HL-60 (cell line): ENCODE measurements at regions not wholly inside any gene's neighbourhood (a gene's known extent, or its start where the extent isn't known, plus 50 kb on each side); places are given as distances from the start of the nearest gene placed in this dataset.

Source experiments
- DNase-seq, 2 experiments: peaks; one replicate each; pipeline ENCODE4 v3.0.0-alpha.2; 2010 to 2020; ENCODE audit warnings: low read depth in 1 of 2, low spot score in 1 of 2
- H3K27ac ChIP-seq: fragments of 250-450 bp; sonication (Bioruptor Pico); replicated peaks from 2 replicates; pipeline ENCODE4 v1.5.1; 2020; ENCODE audit warnings: mild to moderate bottlenecking, moderate library complexity
- H3K27me3 ChIP-seq: fragments of 250-450 bp; sonication (Bioruptor Pico); 2 replicates; pipeline ENCODE4 v1.5.1; 2021; ENCODE audit warnings: mild to moderate bottlenecking, moderate library complexity; ENCODE audit not compliant: insufficient read depth, poor library complexity, severe bottlenecking
- H3K4me3 ChIP-seq: replicated peaks from 2 replicates; pipeline ENCODE4 v1.5.1; 2011; ENCODE audit warnings: mild to moderate bottlenecking, control low read depth, low read length; ENCODE audit not compliant: insufficient read depth
- GABPA ChIP-seq: IDR thresholded peaks from 2 replicates; pipeline ENCODE4 v1.6.1; 2012; ENCODE audit warnings: low read depth
- POLR2AphosphoS5 ChIP-seq: IDR thresholded peaks from 2 replicates; pipeline ENCODE4 v1.6.1; 2012; ENCODE audit warnings: low read depth
- SPI1 ChIP-seq: IDR thresholded peaks from 2 replicates; pipeline ENCODE4 v1.6.1; 2012; ENCODE audit warnings: low read depth, mild to moderate bottlenecking, borderline replicate concordance
- TF ChIP-seq, protein P1 (sequence below): IDR thresholded peaks from one replicate; pipeline ENCODE4 v1.5.1; 2011; ENCODE audit warnings: low read length, control low read depth, inconsistent platforms; ENCODE audit not compliant: insufficient read depth
- TF ChIP-seq, protein P2 (sequence below): IDR thresholded peaks from 2 replicates; pipeline ENCODE4 v1.6.1; 2012; ENCODE audit warnings: low read depth; ENCODE audit not compliant: insufficient replicate concordance

DNA sequence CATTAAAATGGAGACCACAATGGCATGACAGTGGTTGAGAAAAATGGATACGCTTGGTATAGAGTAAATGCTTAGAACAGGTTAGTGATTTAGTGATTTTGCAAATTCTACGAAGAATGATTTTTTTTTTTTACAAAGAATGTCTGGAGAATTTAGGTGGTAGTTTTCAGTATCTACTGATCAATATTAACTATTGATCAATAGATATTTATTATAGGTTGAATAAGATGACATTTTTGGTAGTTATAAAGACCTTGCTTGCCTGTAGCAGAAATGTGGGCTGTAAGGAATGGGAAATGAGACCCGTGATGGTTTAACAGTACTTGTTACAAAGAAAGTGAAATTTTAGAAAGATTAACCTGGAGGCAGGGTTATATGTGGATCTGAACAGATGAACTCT is 137.5 kb downstream of the NR2F2 start:
- no peak for DNase-seq
- no peak overlapping the region for H3K27ac ChIP-seq
- TF ChIP-seq, protein P1, sequence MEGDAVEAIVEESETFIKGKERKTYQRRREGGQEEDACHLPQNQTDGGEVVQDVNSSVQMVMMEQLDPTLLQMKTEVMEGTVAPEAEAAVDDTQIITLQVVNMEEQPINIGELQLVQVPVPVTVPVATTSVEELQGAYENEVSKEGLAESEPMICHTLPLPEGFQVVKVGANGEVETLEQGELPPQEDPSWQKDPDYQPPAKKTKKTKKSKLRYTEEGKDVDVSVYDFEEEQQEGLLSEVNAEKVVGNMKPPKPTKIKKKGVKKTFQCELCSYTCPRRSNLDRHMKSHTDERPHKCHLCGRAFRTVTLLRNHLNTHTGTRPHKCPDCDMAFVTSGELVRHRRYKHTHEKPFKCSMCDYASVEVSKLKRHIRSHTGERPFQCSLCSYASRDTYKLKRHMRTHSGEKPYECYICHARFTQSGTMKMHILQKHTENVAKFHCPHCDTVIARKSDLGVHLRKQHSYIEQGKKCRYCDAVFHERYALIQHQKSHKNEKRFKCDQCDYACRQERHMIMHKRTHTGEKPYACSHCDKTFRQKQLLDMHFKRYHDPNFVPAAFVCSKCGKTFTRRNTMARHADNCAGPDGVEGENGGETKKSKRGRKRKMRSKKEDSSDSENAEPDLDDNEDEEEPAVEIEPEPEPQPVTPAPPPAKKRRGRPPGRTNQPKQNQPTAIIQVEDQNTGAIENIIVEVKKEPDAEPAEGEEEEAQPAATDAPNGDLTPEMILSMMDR, result no peak
- TF ChIP-seq POLR2AphosphoS5 (no peak), GABPA (no peak), SPI1 (no peak)
- TF ChIP-seq, protein P2, sequence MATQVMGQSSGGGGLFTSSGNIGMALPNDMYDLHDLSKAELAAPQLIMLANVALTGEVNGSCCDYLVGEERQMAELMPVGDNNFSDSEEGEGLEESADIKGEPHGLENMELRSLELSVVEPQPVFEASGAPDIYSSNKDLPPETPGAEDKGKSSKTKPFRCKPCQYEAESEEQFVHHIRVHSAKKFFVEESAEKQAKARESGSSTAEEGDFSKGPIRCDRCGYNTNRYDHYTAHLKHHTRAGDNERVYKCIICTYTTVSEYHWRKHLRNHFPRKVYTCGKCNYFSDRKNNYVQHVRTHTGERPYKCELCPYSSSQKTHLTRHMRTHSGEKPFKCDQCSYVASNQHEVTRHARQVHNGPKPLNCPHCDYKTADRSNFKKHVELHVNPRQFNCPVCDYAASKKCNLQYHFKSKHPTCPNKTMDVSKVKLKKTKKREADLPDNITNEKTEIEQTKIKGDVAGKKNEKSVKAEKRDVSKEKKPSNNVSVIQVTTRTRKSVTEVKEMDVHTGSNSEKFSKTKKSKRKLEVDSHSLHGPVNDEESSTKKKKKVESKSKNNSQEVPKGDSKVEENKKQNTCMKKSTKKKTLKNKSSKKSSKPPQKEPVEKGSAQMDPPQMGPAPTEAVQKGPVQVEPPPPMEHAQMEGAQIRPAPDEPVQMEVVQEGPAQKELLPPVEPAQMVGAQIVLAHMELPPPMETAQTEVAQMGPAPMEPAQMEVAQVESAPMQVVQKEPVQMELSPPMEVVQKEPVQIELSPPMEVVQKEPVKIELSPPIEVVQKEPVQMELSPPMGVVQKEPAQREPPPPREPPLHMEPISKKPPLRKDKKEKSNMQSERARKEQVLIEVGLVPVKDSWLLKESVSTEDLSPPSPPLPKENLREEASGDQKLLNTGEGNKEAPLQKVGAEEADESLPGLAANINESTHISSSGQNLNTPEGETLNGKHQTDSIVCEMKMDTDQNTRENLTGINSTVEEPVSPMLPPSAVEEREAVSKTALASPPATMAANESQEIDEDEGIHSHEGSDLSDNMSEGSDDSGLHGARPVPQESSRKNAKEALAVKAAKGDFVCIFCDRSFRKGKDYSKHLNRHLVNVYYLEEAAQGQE, result no peak
- H3K27me3 ChIP-seq, result no peaks in the 10 kb centered on the region
- H3K4me3 ChIP-seq, result no peak overlapping the region

DNA sequence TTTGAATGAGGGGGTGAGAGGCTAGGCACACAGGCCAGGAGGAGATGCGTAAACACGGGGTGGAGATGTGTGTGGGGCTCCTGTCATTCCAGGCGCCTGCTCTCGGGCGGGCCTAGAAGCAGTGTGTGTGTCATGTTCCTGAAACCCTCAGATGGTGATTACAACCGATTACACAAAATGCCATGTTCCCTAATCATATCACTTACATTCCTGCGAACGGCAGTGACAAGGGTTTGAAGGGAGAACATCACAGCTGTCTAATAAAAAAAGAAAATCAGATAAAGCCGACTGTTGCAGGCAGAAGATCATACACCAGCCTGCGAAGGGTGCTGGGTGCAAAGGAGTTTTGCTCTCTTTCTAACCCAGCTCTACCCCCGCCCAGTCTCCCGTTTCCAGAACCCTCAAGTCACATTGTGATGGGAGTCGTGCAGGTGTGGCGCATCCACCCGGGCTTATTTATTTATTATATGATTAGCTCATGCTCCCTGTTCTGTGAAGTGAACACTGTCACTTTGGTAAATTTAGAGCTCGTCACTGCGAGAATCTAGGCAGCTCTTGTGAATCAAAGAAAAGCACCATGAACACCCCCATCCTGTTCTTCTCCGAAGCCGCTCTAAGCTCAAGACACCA is 140.3 kb downstream of the NR2F2 start:
- no peak for DNase-seq
- no peaks in the 10 kb centered on the region for H3K27me3 ChIP-seq
- TF ChIP-seq, protein P1, result no peak
- TF ChIP-seq, protein P2, result no peak
- TF ChIP-seq GABPA (no peak), POLR2AphosphoS5 (no peak), SPI1 (no peak)

DNA sequence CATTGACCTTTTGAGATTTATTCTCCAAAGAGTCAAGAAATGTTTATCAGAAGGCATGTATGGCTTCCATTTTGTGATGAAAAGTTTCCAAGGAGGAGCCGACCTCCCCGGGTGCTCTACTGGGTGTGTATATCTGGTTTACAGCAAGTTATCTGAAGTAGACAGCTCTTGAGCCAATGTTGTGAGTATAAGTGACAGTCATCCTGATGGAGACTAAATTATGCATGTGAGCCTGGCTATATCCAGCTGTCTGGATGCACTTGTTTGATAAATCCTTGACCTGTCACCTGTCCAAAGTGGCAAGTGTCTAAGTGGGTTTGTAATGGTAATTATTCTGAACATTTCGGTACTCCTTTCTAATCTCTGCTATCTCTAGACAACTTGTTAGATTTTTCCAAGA is 142.2 kb downstream of the NR2F2 start:
- Histone ChIP-seq H3K4me3 (no peak overlapping the region), H3K27ac (no peak overlapping the region), H3K27me3 (no peaks in the 10 kb centered on the region)
- DNase-seq, result no peak
- no peak for TF ChIP-seq GABPA
- no peak for TF ChIP-seq SPI1
- TF ChIP-seq, protein P1, result no peak
- TF ChIP-seq, protein P2, result no peak
- TF ChIP-seq POLR2AphosphoS5, result no peak

More for the DNA sequence above, 140.3 kb downstream of the NR2F2 start:
- Histone ChIP-seq H3K4me3 (no peak overlapping the region), H3K27ac (no peak overlapping the region)
